Left kidney (tissue), 1 donor: ENCODE measurements at regions not wholly inside any gene's neighbourhood (a gene's known extent, or its start where the extent isn't known, plus 50 kb on each side); places are given as distances from the start of the nearest gene placed in this dataset.

Source experiments
- DNase-seq: peaks from one replicate; pipeline ENCODE4 v3.0.0-alpha.2; 2013

GRCh38 chr1:214205053-214205452 lies 75.9 kb upstream of the SMYD2 start:
- DNase-seq = no peak

GRCh38 chr1:214208460-214208859 lies 72.5 kb upstream of the SMYD2 start:
- DNase-seq = no peak

GRCh38 chr1:214209260-214209808 lies 71.6 kb upstream of the SMYD2 start:
- no peak for DNase-seq

- no peak for DNase-seq
Measured at GRCh38 chr1:214213136-214213535, 67.8 kb upstream of the SMYD2 start.

GRCh38 chr1:214214851-214215250 lies 66.1 kb upstream of the SMYD2 start:
- no peak for DNase-seq

GRCh38 chr1:214215583-214215982 lies 65.4 kb upstream of the SMYD2 start:
- DNase-seq = no peak

- no peak for DNase-seq
Measured at GRCh38 chr1:214216021-214216420, 64.9 kb upstream of the SMYD2 start.

GRCh38 chr1:214216779-214217178 lies 64.2 kb upstream of the SMYD2 start:
- no peak for DNase-seq

- no peak for DNase-seq
Measured at GRCh38 chr1:214219902-214220301, 61.1 kb upstream of the SMYD2 start.

GRCh38 chr1:214220891-214221290 lies 60.1 kb upstream of the SMYD2 start:
- no peak for DNase-seq

GRCh38 chr1:214224611-214225354 lies 56.2 kb upstream of the SMYD2 start:
- no peak for DNase-seq

- no peak for DNase-seq
Measured at GRCh38 chr1:214228976-214229375, 52.0 kb upstream of the SMYD2 start.

GRCh38 chr1:214229736-214230135 lies 51.2 kb upstream of the SMYD2 start:
- no peak for DNase-seq
